H1 (cell line): ENCODE measurements at regions not wholly inside any gene's neighbourhood (a gene's known extent, or its start where the extent isn't known, plus 50 kb on each side); places are given as distances from the start of the nearest gene placed in this dataset.

Source experiments
- CTCF ChIA-PET: fragments of 300-600 bp; sonication (Branson Sonifier 250); formaldehyde crosslinking; loops from one replicate; lab custom pipeline; 2021; ENCODE audit not compliant: partially characterized antibody; lab: Charles Lee
- POLR2A ChIA-PET: fragments of 300-600 bp; sonication (Branson Sonifier 250); formaldehyde crosslinking; loops from one replicate; lab custom pipeline; 2021; ENCODE audit warnings: inconsistent platforms; ENCODE audit not compliant: partially characterized antibody; lab: Charles Lee
- DNase-seq, 2 experiments: peaks; one replicate each; pipeline versions ENCODE4 v3.0.0 to v3.0.0-alpha.2; 2010 to 2022; ENCODE audit warnings: low spot score in 2 of 2, low read depth in 1 of 2, mixed read lengths in 1 of 2
- FAIRE-seq: peaks from 2 replicates; lab custom pipeline; 2011; peaks lifted over from hg19 to GRCh38; lab: Jason Lieb, UNC
- H2AFZ ChIP-seq: 2 replicates; pipeline ENCODE4 v1.8.1; 2012; ENCODE audit warnings: low read length, inconsistent platforms
- H2AK5ac ChIP-seq: 2 replicates; pipeline ENCODE4 v1.6.1; 2013; ENCODE audit warnings: low read depth, low read length
- H2BK120ac ChIP-seq: replicated peaks from 2 replicates; pipeline ENCODE3; 2013; ENCODE audit warnings: low read depth, low read length, inconsistent platforms
- H2BK12ac ChIP-seq: 2 replicates; pipeline ENCODE4 v1.6.1; 2013; ENCODE audit warnings: low read depth, low read length
- H2BK15ac ChIP-seq: 2 replicates; pipeline ENCODE4 v1.6.1; 2013; ENCODE audit warnings: low read length
- H2BK20ac ChIP-seq: 2 replicates; pipeline ENCODE4 v1.6.1; 2013; ENCODE audit warnings: low read length
- H2BK5ac ChIP-seq: 2 replicates; pipeline ENCODE4 v1.6.1; 2013; ENCODE audit warnings: low read depth, low read length
- H3K14ac ChIP-seq: 2 replicates; pipeline ENCODE4 v1.6.1; 2013; ENCODE audit warnings: inconsistent platforms; ENCODE audit not compliant: insufficient read length
- H3K18ac ChIP-seq: 2 replicates; pipeline ENCODE4 v1.6.1; 2013; ENCODE audit warnings: low read length; ENCODE audit errors: extremely low read depth
- H3K23ac ChIP-seq: 2 replicates; pipeline ENCODE4 v1.6.1; 2013; ENCODE audit warnings: inconsistent platforms; ENCODE audit not compliant: insufficient read length
- H3K23me2 ChIP-seq: 2 replicates; pipeline ENCODE4 v1.6.1; 2013; ENCODE audit warnings: low read depth, low read length
- H3K27ac ChIP-seq: 2 replicates; pipeline ENCODE4 v1.6.1; 2011; ENCODE audit warnings: low read depth, low read length, inconsistent platforms
- H3K27me3 ChIP-seq, 4 experiments: replicated peaks in 1 of 4; 1 replicate in 1 of 4; 2 replicates in 3 of 4; pipeline versions ENCODE4 v1.6.1 to v1.8.1; 2011 to 2013; ENCODE audit warnings: low read length in 3 of 4, mild to moderate bottlenecking in 3 of 4, inconsistent platforms in 2 of 4, mixed read lengths in 2 of 4, moderate library complexity in 1 of 4; ENCODE audit not compliant: control insufficient read depth in 3 of 4, insufficient read depth in 3 of 4; ENCODE audit errors: extremely low read depth in 1 of 4
- H3K36me3 ChIP-seq, 4 experiments: 2 replicates each; pipeline versions ENCODE4 v1.6.1 to v1.8.1; 2011 to 2013; ENCODE audit warnings: mild to moderate bottlenecking in 4 of 4, low read length in 3 of 4, moderate library complexity in 2 of 4, control low read depth in 1 of 4, inconsistent platforms in 1 of 4; ENCODE audit not compliant: insufficient read depth in 4 of 4, control insufficient read depth in 2 of 4
- H3K4ac ChIP-seq: replicated peaks from 2 replicates; pipeline ENCODE3; 2013; ENCODE audit warnings: low read length, low read depth, mixed read lengths, inconsistent platforms; ENCODE audit not compliant: insufficient read length
- H3K4me1 ChIP-seq, 4 experiments: replicated peaks in 1 of 4; 1 replicate in 1 of 4; 2 replicates in 3 of 4; pipeline versions ENCODE4 v1.6.1 to v1.8.1; 2011 to 2013; ENCODE audit warnings: low read length in 3 of 4, inconsistent platforms in 2 of 4, mixed read lengths in 1 of 4; ENCODE audit not compliant: insufficient read depth in 4 of 4, control insufficient read depth in 3 of 4
- H3K4me2 ChIP-seq, 2 experiments: 2 replicates each; pipeline versions ENCODE4 v1.6.1 to v1.8.1; 2011 to 2013; ENCODE audit warnings: low read depth in 2 of 2, low read length in 2 of 2, control low read depth in 1 of 2, inconsistent platforms in 1 of 2, mild to moderate bottlenecking in 1 of 2; ENCODE audit not compliant: insufficient read depth in 1 of 2
- H3K4me3 ChIP-seq, 4 experiments: fragments of 200-600, 300-600 bp in 1 of 4; sonication (generic), shearing (Covaris generic), sonication (Bioruptor Twin) in 1 of 4; 2 replicates each; pipeline versions ENCODE4 v1.5.1 to v1.8.1; 2011 to 2016; ENCODE audit warnings: low read length in 4 of 4, low read depth in 3 of 4, control low read depth in 2 of 4, inconsistent platforms in 2 of 4, mild to moderate bottlenecking in 2 of 4, mixed read lengths in 1 of 4, moderate library complexity in 1 of 4; ENCODE audit not compliant: insufficient read depth in 2 of 4; ENCODE audit errors: extremely low read depth in 1 of 4
- H3K56ac ChIP-seq: replicated peaks from 2 replicates; pipeline ENCODE3; 2013; ENCODE audit warnings: low read depth, mild to moderate bottlenecking, mixed read lengths, low read length, inconsistent platforms; ENCODE audit not compliant: insufficient read length
- H3K79me1 ChIP-seq: 2 replicates; pipeline ENCODE4 v1.6.1; 2013; ENCODE audit warnings: low read depth, low read length, control low read depth
- H3K79me2 ChIP-seq, 2 experiments: 2 replicates each; pipeline versions ENCODE4 v1.6.1 to v1.8.1; 2012 to 2013; ENCODE audit warnings: low read length in 2 of 2, mild to moderate bottlenecking in 2 of 2, inconsistent platforms in 1 of 2; ENCODE audit not compliant: insufficient read depth in 2 of 2, control insufficient read depth in 1 of 2
- H3K9ac ChIP-seq, 4 experiments: replicated peaks in 1 of 4; 1 replicate in 1 of 4; 2 replicates in 3 of 4; pipeline versions ENCODE4 v1.6.1 to v1.8.1; 2011 to 2013; ENCODE audit warnings: low read depth in 3 of 4, low read length in 3 of 4, control low read depth in 2 of 4, mild to moderate bottlenecking in 2 of 4, moderate library complexity in 2 of 4, inconsistent platforms in 1 of 4; ENCODE audit errors: extremely low read depth in 1 of 4
- H3K9me3 ChIP-seq, 2 experiments: 2 replicates each; pipeline versions ENCODE4 v1.6.1 to v1.8.1; 2012 to 2013; ENCODE audit warnings: mild to moderate bottlenecking in 2 of 2, moderate library complexity in 2 of 2, control low read depth in 1 of 2, inconsistent platforms in 1 of 2, low read depth in 1 of 2, low read length in 1 of 2, mixed read lengths in 1 of 2; ENCODE audit not compliant: insufficient read depth in 2 of 2
- H4K20me1 ChIP-seq, 2 experiments: replicated peaks in 1 of 2; 2 replicates each; pipeline versions ENCODE3 to v1.8.1; 2011 to 2013; ENCODE audit warnings: inconsistent platforms in 2 of 2, low read length in 2 of 2, mild to moderate bottlenecking in 1 of 2; ENCODE audit not compliant: insufficient read depth in 2 of 2, control insufficient read depth in 1 of 2
- H4K5ac ChIP-seq: 2 replicates; pipeline ENCODE4 v1.6.1; 2013; ENCODE audit warnings: low read length, low read depth, mixed read lengths, inconsistent platforms; ENCODE audit not compliant: insufficient read length
- H4K8ac ChIP-seq: 2 replicates; pipeline ENCODE4 v1.8.0; 2013; ENCODE audit warnings: mild to moderate bottlenecking, moderate library complexity, low read length, inconsistent platforms; ENCODE audit not compliant: insufficient read depth; ENCODE audit errors: extremely low read depth
- H4K91ac ChIP-seq: replicated peaks from 2 replicates; pipeline ENCODE3; 2013; ENCODE audit warnings: low read length, mixed read lengths, inconsistent platforms; ENCODE audit not compliant: insufficient read length
- CBX8 ChIP-seq: fragments of 300-800, 300-1000 bp; sonication (generic); IDR thresholded peaks from 2 replicates; pipeline ENCODE4 v1.7.1; 2016; ENCODE audit warnings: low read depth, low read length, borderline replicate concordance
- EP300 ChIP-seq, 2 experiments: IDR thresholded peaks; 1 replicate in 1 of 2; 2 replicates in 1 of 2; pipeline ENCODE4 v1.6.1; 2011 to 2012; ENCODE audit warnings: low read depth in 2 of 2, low read length in 2 of 2, mild to moderate bottlenecking in 2 of 2, borderline replicate concordance in 1 of 2, inconsistent platforms in 1 of 2, moderate library complexity in 1 of 2
- HDAC6 ChIP-seq: IDR thresholded peaks from one replicate; pipeline ENCODE4 v1.7.1; 2012; ENCODE audit warnings: low read depth, mild to moderate bottlenecking, inconsistent platforms, low read length, moderate library complexity
- KDM1A ChIP-seq: fragments of 200-600, 300-600 bp; sonication (generic); IDR thresholded peaks from 2 replicates; pipeline ENCODE4 v1.7.1; 2016; ENCODE audit warnings: mild to moderate bottlenecking, low read length, borderline replicate concordance
- POLR2A ChIP-seq, 2 experiments: IDR thresholded peaks; 1 replicate in 1 of 2; 2 replicates in 1 of 2; pipeline ENCODE4 v1.6.1; 2011; ENCODE audit warnings: low read depth in 2 of 2, low read length in 2 of 2, mild to moderate bottlenecking in 2 of 2; ENCODE audit errors: control extremely low read depth in 1 of 2
- POLR2AphosphoS5 ChIP-seq: IDR thresholded peaks from 2 replicates; pipeline ENCODE4 v1.6.1; 2011; ENCODE audit warnings: low read depth, low read length
- RAD21 ChIP-seq, 2 experiments: IDR thresholded peaks in 1 of 2; conservative IDR thresholded peaks in 1 of 2; 2 replicates each; pipeline ENCODE4 v1.6.1; 2011; ENCODE audit warnings: low read depth in 2 of 2, low read length in 2 of 2, improper control_type of control experiment in 1 of 2, inconsistent platforms in 1 of 2, mild to moderate bottlenecking in 1 of 2, moderate library complexity in 1 of 2
- RXRA ChIP-seq: IDR thresholded peaks from 2 replicates; pipeline ENCODE4 v1.6.1; 2011; ENCODE audit warnings: low read depth, mild to moderate bottlenecking, low read length, moderate library complexity; ENCODE audit not compliant: insufficient read depth
- SUZ12 ChIP-seq: fragments of 200-600 bp; sonication (generic); IDR thresholded peaks from 2 replicates; pipeline ENCODE4 v1.6.1; 2012; ENCODE audit warnings: mild to moderate bottlenecking, inconsistent platforms, low read length, moderate library complexity, mixed read lengths
- WGBS, 2 experiments: shearing (Covaris generic) in 1 of 2; methylation state at CpG; one replicate each; pipeline versions ENCODE4 v1.1.6 to v1.1.7; 2013 to 2015; ENCODE audit warnings: low lambda C conversion rate in 2 of 2, mixed read lengths in 2 of 2, inconsistent platforms in 1 of 2, low coverage in 1 of 2, missing lambda C conversion rate in 1 of 2; ENCODE audit not compliant: insufficient replicate concordance in 2 of 2, insufficient coverage in 1 of 2, insufficient read length in 1 of 2; ENCODE audit errors: extremely low coverage in 1 of 2, missing lambda C conversion rate in 1 of 2; 5-methylcytosine and 5-hydroxymethylcytosine counted together
- TF ChIP-seq, protein P1 (sequence below): IDR thresholded peaks from 2 replicates; pipeline ENCODE4 v1.6.1; 2012; ENCODE audit warnings: low read length, inconsistent platforms

- Histone ChIP-seq H3K4me3 (no peak overlapping the region), H3K4me2 (no peak overlapping the region), H2BK12ac (no peak overlapping the region), H3K79me2 (no peaks in the 10 kb centered on the region), H3K18ac (no peak overlapping the region), H3K79me1 (no peaks in the 10 kb centered on the region), H2BK15ac (no peak overlapping the region), H3K9me3 (no peaks in the 10 kb centered on the region), H3K27ac (no peak overlapping the region), H3K56ac (no peak overlapping the region), H4K5ac (no peak overlapping the region), H3K27me3 (no peaks in the 10 kb centered on the region), H3K23me2 (no peaks in the 10 kb centered on the region), H2BK120ac (no peak overlapping the region), H4K91ac (no peak overlapping the region), H3K4ac (no peak overlapping the region), H4K8ac (no peak overlapping the region), H2BK20ac (no peak overlapping the region), H2AK5ac (no peak overlapping the region), H2BK5ac (no peak overlapping the region), H3K36me3 (no peaks in the 10 kb centered on the region), H4K20me1 (no peaks in the 10 kb centered on the region), H3K23ac (no peak overlapping the region), H2AFZ (no peak overlapping the region), H3K14ac (no peak overlapping the region), H3K4me1 (no peaks in the 10 kb centered on the region), H3K9ac (no peak overlapping the region)
- TF ChIP-seq CBX8 (no peak), RXRA (no peak), EP300 (IDR thresholded peaks at IDR 0.05; ENCODE audit: borderline replicate concordance in 1 of 2, low read depth in 2 of 2, low read length in 2 of 2) (no peak), KDM1A (no peak), SUZ12 (no peak), POLR2AphosphoS5 (no peak), RAD21 (IDR thresholded peaks at IDR 0.05 in 1 of 2, conservative IDR thresholded peaks at IDR 0.05 in 1 of 2; ENCODE audit: low read depth in 2 of 2, low read length in 2 of 2) (no peak), HDAC6 (no peak), POLR2A (IDR thresholded peaks at IDR 0.05; ENCODE audit: control extremely low read depth in 1 of 2, low read depth in 2 of 2, low read length in 2 of 2) (no peak)
- TF ChIP-seq, protein P1, sequence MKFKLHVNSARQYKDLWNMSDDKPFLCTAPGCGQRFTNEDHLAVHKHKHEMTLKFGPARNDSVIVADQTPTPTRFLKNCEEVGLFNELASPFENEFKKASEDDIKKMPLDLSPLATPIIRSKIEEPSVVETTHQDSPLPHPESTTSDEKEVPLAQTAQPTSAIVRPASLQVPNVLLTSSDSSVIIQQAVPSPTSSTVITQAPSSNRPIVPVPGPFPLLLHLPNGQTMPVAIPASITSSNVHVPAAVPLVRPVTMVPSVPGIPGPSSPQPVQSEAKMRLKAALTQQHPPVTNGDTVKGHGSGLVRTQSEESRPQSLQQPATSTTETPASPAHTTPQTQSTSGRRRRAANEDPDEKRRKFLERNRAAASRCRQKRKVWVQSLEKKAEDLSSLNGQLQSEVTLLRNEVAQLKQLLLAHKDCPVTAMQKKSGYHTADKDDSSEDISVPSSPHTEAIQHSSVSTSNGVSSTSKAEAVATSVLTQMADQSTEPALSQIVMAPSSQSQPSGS, result no peak
- CTCF ChIA-PET, result interaction anchor here (0.6 to 1.4 kb wide), 3 partner anchors 15 to 73 kb away, joined by 3 to 4 read pairs (median 4); no protein-coding TSS in a partner anchor
- 93% methylated on average over 3 of the region's 3 CpGs; no CpG with 5 or more reads in 1 of the 2 experiments for WGBS, 2 experiments
- DNase-seq, result no peak
- no peak for FAIRE-seq
- POLR2A ChIA-PET, result no interaction called here
Measured at GRCh38 chr2:212596688-212597087, 58.1 kb upstream of the ERBB4 start.
